DND-41 (cell line): ENCODE measurements at regions not wholly inside any gene's neighbourhood (a gene's known extent, or its start where the extent isn't known, plus 50 kb on each side); places are given as distances from the start of the nearest gene placed in this dataset.
A peak's percentile ranks its signal among the peaks of the same experiment; 100 is the strongest.

ENCODE experiments used
- ATAC-seq: fragments of 200-7000 bp; cut with Tn5 transposase; 3 replicates; pipeline ENCODE4 v1.9.1; 2021; ENCODE audit warnings: low read depth; ENCODE audit not compliant: insufficient read depth
- DNase-seq: peaks from one replicate; pipeline ENCODE4 v3.0.0-alpha.2; 2020
- H2AFZ ChIP-seq: 2 replicates; pipeline ENCODE4 v1.6.0; 2012; ENCODE audit warnings: low read depth, low read length
- H3K27ac ChIP-seq: 2 replicates; pipeline ENCODE4 v1.5.1; 2012; ENCODE audit warnings: low read length, inconsistent platforms
- H3K27me3 ChIP-seq: fragments of 200-600 bp; sonication (generic); 2 replicates; pipeline ENCODE4 v1.6.0; 2012; ENCODE audit warnings: low read length, mild to moderate bottlenecking, inconsistent platforms; ENCODE audit not compliant: insufficient read depth, poor library complexity
- H3K36me3 ChIP-seq: 2 replicates; pipeline ENCODE4 v1.5.1; 2012; ENCODE audit warnings: low read length, inconsistent platforms; ENCODE audit not compliant: insufficient read depth
- H3K4me1 ChIP-seq: 2 replicates; pipeline ENCODE4 v1.5.1; 2012; ENCODE audit warnings: mild to moderate bottlenecking, low read length; ENCODE audit not compliant: insufficient read depth
- H3K4me2 ChIP-seq: 2 replicates; pipeline ENCODE4 v1.6.0; 2012; ENCODE audit warnings: mild to moderate bottlenecking, moderate library complexity, low read length, inconsistent platforms; ENCODE audit not compliant: insufficient read depth
- H3K4me3 ChIP-seq, 2 experiments: fragments of 200-600 bp in 1 of 2; shearing (Covaris generic) in 1 of 2; 2 replicates each; pipeline ENCODE4 v1.5.1; 2012 to 2016; ENCODE audit warnings: inconsistent platforms in 2 of 2, low read length in 2 of 2, mild to moderate bottlenecking in 2 of 2, low read depth in 1 of 2, moderate library complexity in 1 of 2
- H3K79me2 ChIP-seq: 2 replicates; pipeline ENCODE4 v1.6.0; 2012; ENCODE audit warnings: low read length, inconsistent platforms; ENCODE audit not compliant: insufficient read depth
- H3K9ac ChIP-seq: 2 replicates; pipeline ENCODE4 v1.6.0; 2012; ENCODE audit warnings: low read depth, mild to moderate bottlenecking, inconsistent platforms, low read length, moderate library complexity
- H3K9me3 ChIP-seq: 2 replicates; pipeline ENCODE4 v1.5.1; 2012; ENCODE audit warnings: low read length, moderate library complexity, mild to moderate bottlenecking, inconsistent platforms; ENCODE audit not compliant: insufficient read depth, severe bottlenecking
- H4K20me1 ChIP-seq: 2 replicates; pipeline ENCODE4 v1.6.0; 2012; ENCODE audit warnings: low read length; ENCODE audit not compliant: insufficient read depth
- EZH2 ChIP-seq: IDR thresholded peaks from 3 replicates; pipeline ENCODE4 v1.6.1; 2012; ENCODE audit warnings: borderline replicate concordance, low read depth, mild to moderate bottlenecking, moderate library complexity, low read length, inconsistent platforms; ENCODE audit not compliant: severe bottlenecking
- TF ChIP-seq, protein P1 (sequence below): IDR thresholded peaks from 2 replicates; pipeline ENCODE4 v1.5.1; 2012; ENCODE audit warnings: borderline replicate concordance, low read length, moderate library complexity, mild to moderate bottlenecking; ENCODE audit not compliant: poor library complexity, severe bottlenecking; ENCODE audit errors: extremely low read depth

DNA sequence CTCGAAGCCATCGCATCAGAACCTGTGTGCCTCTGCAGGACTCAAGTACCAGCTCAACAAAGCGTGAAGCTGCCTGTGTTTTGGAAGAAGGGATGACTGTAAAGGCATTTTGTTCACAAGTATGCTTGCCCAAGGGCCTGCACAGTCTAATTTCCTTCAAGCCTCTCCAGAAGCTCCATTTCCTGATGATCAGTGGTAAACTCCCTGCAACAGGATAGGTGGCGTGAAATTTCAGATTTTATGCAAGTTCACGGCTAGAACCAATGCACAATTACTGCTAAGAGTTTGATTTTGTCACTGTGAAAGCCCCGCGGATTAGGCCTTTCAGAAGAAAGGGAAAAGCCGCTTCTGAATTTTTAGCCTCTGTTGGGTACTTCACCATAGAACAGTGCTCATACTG lies 89.2 kb upstream of the TAPT1 start:
- peaks cover 15% of the 10 kb centered on the region for H3K27me3 ChIP-seq
- no peak overlapping the region for H3K4me3 ChIP-seq
- no peaks in the 10 kb centered on the region for H4K20me1 ChIP-seq
- H3K9me3 ChIP-seq = no peaks in the 10 kb centered on the region
- no peaks in the 10 kb centered on the region for H3K79me2 ChIP-seq
- no peak overlapping the region for H3K27ac ChIP-seq
- no peak overlapping the region for H2AFZ ChIP-seq
- no peak for DNase-seq
- TF ChIP-seq, protein P1, sequence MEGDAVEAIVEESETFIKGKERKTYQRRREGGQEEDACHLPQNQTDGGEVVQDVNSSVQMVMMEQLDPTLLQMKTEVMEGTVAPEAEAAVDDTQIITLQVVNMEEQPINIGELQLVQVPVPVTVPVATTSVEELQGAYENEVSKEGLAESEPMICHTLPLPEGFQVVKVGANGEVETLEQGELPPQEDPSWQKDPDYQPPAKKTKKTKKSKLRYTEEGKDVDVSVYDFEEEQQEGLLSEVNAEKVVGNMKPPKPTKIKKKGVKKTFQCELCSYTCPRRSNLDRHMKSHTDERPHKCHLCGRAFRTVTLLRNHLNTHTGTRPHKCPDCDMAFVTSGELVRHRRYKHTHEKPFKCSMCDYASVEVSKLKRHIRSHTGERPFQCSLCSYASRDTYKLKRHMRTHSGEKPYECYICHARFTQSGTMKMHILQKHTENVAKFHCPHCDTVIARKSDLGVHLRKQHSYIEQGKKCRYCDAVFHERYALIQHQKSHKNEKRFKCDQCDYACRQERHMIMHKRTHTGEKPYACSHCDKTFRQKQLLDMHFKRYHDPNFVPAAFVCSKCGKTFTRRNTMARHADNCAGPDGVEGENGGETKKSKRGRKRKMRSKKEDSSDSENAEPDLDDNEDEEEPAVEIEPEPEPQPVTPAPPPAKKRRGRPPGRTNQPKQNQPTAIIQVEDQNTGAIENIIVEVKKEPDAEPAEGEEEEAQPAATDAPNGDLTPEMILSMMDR = no peak
- no peak for TF ChIP-seq EZH2
- H3K9ac ChIP-seq = no peak overlapping the region
- H3K4me2 ChIP-seq = no peak overlapping the region
- ATAC-seq = no peak
- no peaks in the 10 kb centered on the region for H3K36me3 ChIP-seq
- no peaks in the 10 kb centered on the region for H3K4me1 ChIP-seq

DNA sequence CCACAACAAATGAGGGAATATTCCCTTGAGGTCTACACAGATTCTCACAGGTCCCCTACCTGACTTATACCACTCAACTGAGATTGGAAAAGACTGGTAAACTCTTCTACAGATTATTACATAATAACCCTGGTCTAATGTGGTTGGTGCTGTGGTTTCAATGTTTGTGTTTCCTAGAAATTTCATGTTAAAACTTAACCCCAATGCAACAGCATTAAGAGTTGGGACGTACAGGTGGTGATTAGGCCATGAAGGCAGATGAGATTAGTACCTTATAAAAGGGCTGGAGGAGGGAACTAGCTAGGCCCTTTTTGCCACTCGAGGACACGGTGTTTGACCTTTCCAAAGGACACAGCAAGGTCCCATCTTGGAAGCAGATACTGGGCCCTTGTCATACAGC lies 84.3 kb upstream of the TAPT1 start:
- H3K27ac ChIP-seq = no peak overlapping the region
- ATAC-seq = peak; percentile 91
- TF ChIP-seq EZH2 = no peak
- TF ChIP-seq, protein P1 = no peak

GRCh38 chr4:16302648-16303047 lies 76.4 kb upstream of the TAPT1 start:
- no peaks in the 10 kb centered on the region for H4K20me1 ChIP-seq
- no peaks in the 10 kb centered on the region for H3K4me1 ChIP-seq
- H3K9ac ChIP-seq = no peak overlapping the region
- H3K27ac ChIP-seq = no peak overlapping the region
- no peak for DNase-seq
- no peak for ATAC-seq
- H3K4me2 ChIP-seq = no peak overlapping the region
- no peaks in the 10 kb centered on the region for H3K36me3 ChIP-seq
- H3K79me2 ChIP-seq = no peaks in the 10 kb centered on the region
- H2AFZ ChIP-seq = no peak overlapping the region
- H3K9me3 ChIP-seq = no peaks in the 10 kb centered on the region
- no peak for TF ChIP-seq EZH2
- TF ChIP-seq, protein P1 = no peak
- peaks cover 12% of the 10 kb centered on the region for H3K27me3 ChIP-seq
- H3K4me3 ChIP-seq = no peak overlapping the region

More for the DNA sequence above, 84.3 kb upstream of the TAPT1 start:
- Histone ChIP-seq H2AFZ (no peak overlapping the region), H3K4me1 (no peaks in the 10 kb centered on the region), H3K9me3 (no peaks in the 10 kb centered on the region), H3K27me3 (peaks cover 2% of the 10 kb centered on the region), H4K20me1 (no peaks in the 10 kb centered on the region), H3K4me2 (no peak overlapping the region), H3K9ac (no peak overlapping the region), H3K79me2 (no peaks in the 10 kb centered on the region), H3K36me3 (no peaks in the 10 kb centered on the region), H3K4me3 (no peak overlapping the region)
- peak; percentile 10 for DNase-seq

- Histone ChIP-seq H3K27me3 (peaks cover 12% of the 10 kb centered on the region), H3K36me3 (no peaks in the 10 kb centered on the region), H3K27ac (no peak overlapping the region), H3K4me1 (no peaks in the 10 kb centered on the region), H3K4me3 (no peak overlapping the region), H3K9me3 (no peaks in the 10 kb centered on the region), H3K79me2 (no peaks in the 10 kb centered on the region), H3K4me2 (no peak overlapping the region), H4K20me1 (no peaks in the 10 kb centered on the region), H2AFZ (no peak overlapping the region), H3K9ac (no peak overlapping the region)
- ATAC-seq = no peak
- no peak for DNase-seq
- TF ChIP-seq EZH2 = no peak
- TF ChIP-seq, protein P1 = no peak
Measured at GRCh38 chr4:16297003-16297402, 70.7 kb upstream of the TAPT1 start.
